HS-27A (cell line): ENCODE measurements at regions not wholly inside any gene's neighbourhood (a gene's known extent, or its start where the extent isn't known, plus 50 kb on each side); places are given as distances from the start of the nearest gene placed in this dataset.

Source experiments
- DNase-seq: peaks from one replicate; pipeline ENCODE4 v3.0.0-alpha.2; 2012; ENCODE audit warnings: low read depth, missing footprints

DNA sequence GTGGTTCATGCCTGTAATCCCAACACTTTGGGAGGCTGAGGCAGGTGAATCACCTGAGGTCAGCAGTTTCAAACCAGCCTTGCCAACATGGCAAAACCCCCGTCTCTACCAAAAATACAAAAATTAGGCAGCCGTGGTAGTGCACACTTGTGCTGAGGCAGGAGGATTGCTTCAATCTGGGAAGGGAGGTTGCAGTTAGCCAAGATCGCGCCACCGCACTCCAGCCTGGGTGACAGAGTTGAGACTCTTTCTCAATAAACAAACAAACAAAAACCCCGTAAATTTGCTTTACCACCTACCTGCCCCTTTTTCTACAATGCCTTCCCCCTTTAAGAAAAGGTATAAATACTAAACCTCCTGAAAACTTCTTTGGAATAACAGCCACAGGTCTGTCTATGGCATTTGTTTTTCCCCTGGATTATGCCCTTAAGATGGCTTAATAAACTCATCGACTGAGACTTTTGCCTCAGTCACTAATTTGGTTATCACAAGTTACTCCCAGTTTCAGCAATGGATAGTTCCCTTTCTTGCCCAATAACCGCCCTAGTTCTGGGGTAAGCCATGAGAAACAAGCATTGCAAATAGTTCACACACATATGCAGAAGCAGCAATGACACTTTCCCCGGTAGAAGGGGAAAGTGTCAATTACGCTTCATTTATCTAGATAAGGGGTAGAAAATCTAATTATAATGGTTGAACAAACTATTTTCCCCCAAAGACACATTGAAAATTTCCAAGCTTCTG is 52.8 kb upstream of the SVIL start:
- no peak for DNase-seq

DNA sequence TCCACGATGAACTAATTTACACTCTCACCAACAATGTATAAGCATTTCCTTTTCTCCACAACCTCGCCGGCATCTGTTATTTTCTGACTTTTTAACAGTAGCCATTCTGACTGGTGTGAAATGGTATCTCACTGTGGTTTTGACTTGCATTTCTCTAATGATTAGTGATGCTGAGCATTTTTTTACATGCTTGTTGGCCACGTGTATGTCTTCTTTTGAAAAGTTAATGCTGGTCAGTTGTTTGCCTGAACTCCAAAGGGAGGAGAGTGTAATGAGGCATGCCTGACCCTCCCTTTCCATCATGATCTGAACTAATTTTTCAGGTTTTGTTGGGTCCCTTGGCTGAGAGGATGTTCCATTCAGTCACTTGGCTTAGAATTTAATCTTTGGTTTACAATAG is 50.7 kb upstream of the SVIL start:
- DNase-seq = no peak
